CD14-positive monocyte (primary cell): ENCODE measurements at regions not wholly inside any gene's neighbourhood (a gene's known extent, or its start where the extent isn't known, plus 50 kb on each side); places are given as distances from the start of the nearest gene placed in this dataset.

Source experiments
- DNase-seq, 3 donors: peaks; one replicate each; pipeline ENCODE4 v3.0.0-alpha.2; 2011 to 2022
- H2AFZ ChIP-seq: 2 replicates; pipeline ENCODE4 v1.6.0; 2012; ENCODE audit warnings: mild to moderate bottlenecking, low read depth, low read length, inconsistent platforms; ENCODE audit not compliant: insufficient read depth, poor library complexity, severe bottlenecking
- H3K27ac ChIP-seq, 2 donors: 1 replicate in 1 of 2; 2 replicates in 1 of 2; pipeline ENCODE4 v1.5.1; 2012 to 2013; ENCODE audit warnings: low read length in 2 of 2, control low read depth in 1 of 2, inconsistent platforms in 1 of 2, low read depth in 1 of 2, mild to moderate bottlenecking in 1 of 2
- H3K27me3 ChIP-seq, 2 donors: one replicate each; pipeline versions ENCODE4 v1.6.0 to v1.6.1; 2011 to 2013; ENCODE audit warnings: low read length in 2 of 2; ENCODE audit not compliant: control insufficient read depth in 2 of 2, insufficient read depth in 2 of 2
- H3K36me3 ChIP-seq, 2 donors: replicated peaks in 1 of 2; 1 replicate in 1 of 2; 2 replicates in 1 of 2; pipeline versions ENCODE4 v1.5.1 to v1.6.1; 2012 to 2013; ENCODE audit warnings: low read length in 2 of 2, control low read depth in 1 of 2, inconsistent platforms in 1 of 2, mild to moderate bottlenecking in 1 of 2; ENCODE audit not compliant: insufficient read depth in 2 of 2, control insufficient read depth in 1 of 2
- H3K4me1 ChIP-seq, 2 donors: 1 replicate in 1 of 2; 2 replicates in 1 of 2; pipeline versions ENCODE4 v1.5.1 to v1.6.1; 2012 to 2013; ENCODE audit warnings: low read length in 2 of 2, control low read depth in 1 of 2, inconsistent platforms in 1 of 2, mild to moderate bottlenecking in 1 of 2, moderate library complexity in 1 of 2; ENCODE audit not compliant: insufficient read depth in 2 of 2, control insufficient read depth in 1 of 2
- H3K4me2 ChIP-seq: replicated peaks from 2 replicates; pipeline ENCODE3; 2012; ENCODE audit warnings: low read length, moderate library complexity, mild to moderate bottlenecking; ENCODE audit not compliant: poor library complexity, severe bottlenecking; ENCODE audit errors: extremely low read depth
- H3K4me3 ChIP-seq, 3 experiments: fragments of 200-600 bp in 1 of 3; sonication (generic) in 1 of 3; replicated peaks in 1 of 3; 1 replicate in 2 of 3; 2 replicates in 1 of 3; pipeline ENCODE4 v1.5.1; 2011 to 2013; ENCODE audit warnings: low read length in 3 of 3, mild to moderate bottlenecking in 3 of 3, control low read depth in 2 of 3, low read depth in 2 of 3, inconsistent platforms in 1 of 3, moderate library complexity in 1 of 3
- H3K79me2 ChIP-seq: 2 replicates; pipeline ENCODE4 v1.6.0; 2012; ENCODE audit warnings: mild to moderate bottlenecking, control low read depth, inconsistent platforms, low read length, moderate library complexity; ENCODE audit not compliant: insufficient read depth
- H3K9ac ChIP-seq: 2 replicates; pipeline ENCODE4 v1.6.0; 2017; ENCODE audit warnings: low read length, mild to moderate bottlenecking; ENCODE audit not compliant: insufficient read depth, poor library complexity, severe bottlenecking
- H3K9me3 ChIP-seq, 2 donors: replicated peaks in 1 of 2; 1 replicate in 1 of 2; 2 replicates in 1 of 2; pipeline versions ENCODE4 v1.5.1 to v1.6.1; 2012 to 2013; ENCODE audit warnings: low read length in 2 of 2, control low read depth in 1 of 2; ENCODE audit not compliant: control insufficient read depth in 1 of 2, insufficient read depth in 1 of 2
- H4K20me1 ChIP-seq: 2 replicates; pipeline ENCODE4 v1.6.0; 2012; ENCODE audit warnings: mild to moderate bottlenecking, low read length, control low read depth, moderate library complexity; ENCODE audit not compliant: insufficient read depth
- H3K27ac Mint-ChIP-seq, 7 donors: one replicate each; pipeline ENCODE4 v1.8.0; 2020; ENCODE audit warnings: mild to moderate bottlenecking in 7 of 7, mixed read lengths in 7 of 7, moderate library complexity in 6 of 7, inconsistent platforms in 2 of 7
- H3K27me3 Mint-ChIP-seq, 3 donors: one replicate each; pipeline ENCODE4 v1.8.0; 2021 to 2022; ENCODE audit warnings: low read depth in 3 of 3, mild to moderate bottlenecking in 3 of 3, mixed read lengths in 3 of 3, moderate library complexity in 3 of 3, inconsistent platforms in 1 of 3
- H3K36me3 Mint-ChIP-seq, 2 donors: one replicate each; pipeline ENCODE4 v1.8.0; 2020; ENCODE audit warnings: mixed read lengths in 2 of 2, inconsistent platforms in 1 of 2, mild to moderate bottlenecking in 1 of 2
- H3K4me1 Mint-ChIP-seq: one replicate; pipeline ENCODE4 v1.8.0; 2020; ENCODE audit warnings: mild to moderate bottlenecking, mixed read lengths
- H3K4me3 Mint-ChIP-seq, 2 donors: one replicate each; pipeline ENCODE4 v1.8.0; 2020; ENCODE audit warnings: mild to moderate bottlenecking in 2 of 2, mixed read lengths in 2 of 2, moderate library complexity in 1 of 2
- H3K9me3 Mint-ChIP-seq, 7 donors: one replicate each; pipeline ENCODE4 v1.8.0; 2020 to 2022; ENCODE audit warnings: mixed read lengths in 7 of 7, mild to moderate bottlenecking in 6 of 7, moderate library complexity in 6 of 7, inconsistent platforms in 2 of 7
- CTCF ChIP-seq: fragments of 200-600 bp; IDR thresholded peaks from one replicate; pipeline ENCODE4 v1.8.0; 2022; ENCODE audit warnings: antibody characterized with exemption, mild to moderate bottlenecking
- WGBS: methylation state at CpG from one replicate; pipeline ENCODE4 v1.1.5; 2013; ENCODE audit warnings: missing lambda C conversion rate; ENCODE audit not compliant: insufficient coverage; 5-methylcytosine and 5-hydroxymethylcytosine counted together
- intact Hi-C, 2 donors: fragments of 100-400 bp; cut with micrococcal nuclease; formaldehyde crosslinking; loops; one replicate each; pipeline versions ENCODE4 v1.15.0 to v1.15.1; 2023

GRCh38 chr11:29773656-29774264, 243.1 kb downstream of the KCNA4 start:
- Mint-ChIP-seq H3K9me3 (peaks cover 2 to 15% (median 13%) of the 10 kb centered on the region in 7 donors), H3K4me1 (no peaks in the 10 kb centered on the region), H3K36me3 (no peaks in the 10 kb centered on the region), H3K4me3 (no peak overlapping the region), H3K27ac (no peak overlapping the region), H3K27me3 (no peaks in the 10 kb centered on the region)
- Histone ChIP-seq H3K9me3 (peaks cover 3 to 11% of the 10 kb centered on the region in 2 donors), H2AFZ (no peak overlapping the region), H3K36me3 (no peaks in the 10 kb centered on the region), H3K79me2 (no peaks in the 10 kb centered on the region), H3K27ac (no peak overlapping the region), H3K4me3 (no peak overlapping the region), H3K4me2 (no peak overlapping the region), H3K27me3 (no peaks in the 10 kb centered on the region), H4K20me1 (no peaks in the 10 kb centered on the region), H3K4me1 (no peaks in the 10 kb centered on the region), H3K9ac (no peak overlapping the region)
- DNase-seq = no peak
- whole genome bisulfite sequencing = 100% methylated on average over 2 of the region's 4 CpGs
- intact Hi-C loops = no loop called here
- no peak for TF ChIP-seq CTCF

DNA sequence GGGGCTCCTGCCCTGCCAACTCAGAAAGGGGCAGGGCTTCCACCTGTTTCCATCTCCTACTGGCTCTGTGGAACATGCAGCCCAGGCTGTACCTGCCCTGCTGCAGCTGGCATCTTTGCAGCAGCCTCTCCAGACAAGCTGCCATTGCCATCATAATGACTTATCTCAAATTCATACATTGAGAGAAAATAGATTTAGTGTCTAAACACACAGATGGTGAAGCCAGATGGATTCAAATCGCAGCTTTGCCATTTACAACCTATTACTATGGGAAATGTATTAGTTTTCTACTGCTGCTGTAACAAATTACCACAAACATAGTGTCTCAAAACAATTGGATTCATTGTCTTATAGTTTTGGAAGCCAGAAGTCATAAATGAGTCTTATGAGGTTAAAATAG, 260.0 kb downstream of the KCNA4 start:
- Histone ChIP-seq H3K4me1 (no peaks in the 10 kb centered on the region), H3K27me3 (no peaks in the 10 kb centered on the region), H4K20me1 (no peaks in the 10 kb centered on the region), H3K79me2 (no peaks in the 10 kb centered on the region), H3K27ac (no peak overlapping the region), H2AFZ (no peak overlapping the region), H3K4me3 (no peak overlapping the region), H3K9ac (no peak overlapping the region), H3K4me2 (no peak overlapping the region), H3K9me3 (peaks cover 20% of the 10 kb centered on the region in 2 donors), H3K36me3 (no peaks in the 10 kb centered on the region)
- TF ChIP-seq CTCF = no peak
- peaks cover 3 to 17% (median 7%) of the 10 kb centered on the region in 7 donors for H3K9me3 Mint-ChIP-seq
- no peaks in the 10 kb centered on the region for H3K4me1 Mint-ChIP-seq
- no peaks in the 10 kb centered on the region for H3K27me3 Mint-ChIP-seq
- H3K4me3 Mint-ChIP-seq = no peak overlapping the region
- H3K27ac Mint-ChIP-seq = no peak overlapping the region
- intact Hi-C loops = no loop called here
- no CpG with 5 or more reads among the region's 1 CpG for WGBS
- DNase-seq = no peak
- no peaks in the 10 kb centered on the region for H3K36me3 Mint-ChIP-seq
